GM23248 (cell line): ENCODE measurements at regions not wholly inside any gene's neighbourhood (a gene's known extent, or its start where the extent isn't known, plus 50 kb on each side); places are given as distances from the start of the nearest gene placed in this dataset.

Experiments used
- EZH2 ChIP-seq: fragments of 200-600 bp; sonication (generic); IDR thresholded peaks from 2 replicates; pipeline ENCODE4 v1.6.1; 2018; ENCODE audit warnings: antibody characterized with exemption, mild to moderate bottlenecking; ENCODE audit not compliant: insufficient read depth, poor library complexity, severe bottlenecking
- EZH2phosphoT487 ChIP-seq: fragments of 200-600 bp; sonication (generic); IDR thresholded peaks from 2 replicates; pipeline ENCODE4 v1.6.1; 2018; ENCODE audit warnings: antibody characterized with exemption, moderate library complexity, mild to moderate bottlenecking, low read depth; ENCODE audit not compliant: insufficient read depth

DNA sequence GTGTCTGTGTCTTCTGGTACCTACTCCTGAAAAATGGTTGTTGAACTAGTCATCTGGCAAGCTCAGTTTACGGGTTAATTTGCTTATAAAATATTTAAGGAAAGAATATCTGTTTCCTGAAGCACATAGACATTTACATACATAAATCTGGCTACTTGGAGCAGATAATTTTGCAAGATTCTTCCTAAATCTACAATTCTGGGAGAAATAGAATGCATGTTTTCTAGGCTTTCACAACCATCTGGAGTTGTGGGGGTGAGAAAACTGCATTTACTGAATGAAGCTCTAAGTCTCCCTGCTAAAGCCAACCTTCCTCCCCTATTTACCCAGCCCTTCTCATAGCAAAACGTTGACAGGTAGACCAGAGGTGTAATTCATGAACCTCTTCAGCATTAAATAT lies 393.7 kb upstream of the ARGLU1 start:
- no peak for TF ChIP-seq EZH2
- no peak for TF ChIP-seq EZH2phosphoT487
